Erythroblast (primary cell): ENCODE measurements at regions not wholly inside any gene's neighbourhood (a gene's known extent, or its start where the extent isn't known, plus 50 kb on each side); places are given as distances from the start of the nearest gene placed in this dataset.

Source experiments
- GATA1 ChIP-seq: IDR thresholded peaks from 2 replicates; pipeline ENCODE4 v1.6.1; 2011; ENCODE audit warnings: low read depth, mild to moderate bottlenecking, control low read depth, low read length, moderate library complexity
- POLR2A ChIP-seq: IDR thresholded peaks from 2 replicates; pipeline ENCODE4 v1.6.1; 2011; ENCODE audit warnings: mild to moderate bottlenecking, low read length

DNA sequence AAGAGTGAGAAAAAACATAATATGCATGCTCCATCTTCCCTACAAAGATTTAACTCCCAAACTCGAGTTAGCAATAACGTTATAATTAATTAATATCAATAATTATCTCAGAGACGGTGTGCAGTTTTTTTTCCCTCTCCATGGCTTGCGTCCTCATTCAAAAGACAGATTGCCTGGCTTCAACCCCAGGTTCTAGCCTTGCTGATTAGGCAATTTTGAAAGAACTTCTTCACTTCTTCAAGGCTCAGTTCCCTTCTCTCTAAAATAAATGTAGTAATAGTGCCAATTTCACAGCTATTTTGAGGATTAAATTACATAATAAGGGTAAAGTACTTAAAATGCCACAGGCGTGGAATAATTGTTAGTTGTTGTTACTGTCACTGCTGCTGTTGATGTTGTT, 876.1 kb upstream of the GBE1 start:
- TF ChIP-seq POLR2A (no peak), GATA1 (no peak)
